H9 (cell line): ENCODE measurements at regions not wholly inside any gene's neighbourhood (a gene's known extent, or its start where the extent isn't known, plus 50 kb on each side); places are given as distances from the start of the nearest gene placed in this dataset.

ENCODE experiments used
- DNase-seq: peaks from one replicate; pipeline ENCODE4 v3.0.0-alpha.2; 2017
- H2AFZ ChIP-seq: one replicate; pipeline ENCODE4 v1.6.1; 2013; ENCODE audit warnings: mild to moderate bottlenecking, low read length, control low read depth, moderate library complexity
- H2AK5ac ChIP-seq: 2 replicates; pipeline ENCODE4 v1.6.1; 2013; ENCODE audit warnings: low read length, control low read depth, mixed read lengths; ENCODE audit not compliant: insufficient read length
- H2BK120ac ChIP-seq: one replicate; pipeline ENCODE4 v1.6.1; 2013; ENCODE audit warnings: low read depth, mild to moderate bottlenecking, low read length, control low read depth, inconsistent platforms; ENCODE audit not compliant: poor library complexity, severe bottlenecking
- H2BK12ac ChIP-seq: 2 replicates; pipeline ENCODE4 v1.6.1; 2013; ENCODE audit warnings: low read length, control low read depth, mixed read lengths, low read depth; ENCODE audit not compliant: insufficient read length
- H2BK15ac ChIP-seq: 2 replicates; pipeline ENCODE4 v1.6.1; 2013; ENCODE audit warnings: low read depth, low read length, control low read depth
- H2BK20ac ChIP-seq: one replicate; pipeline ENCODE4 v1.6.1; 2013; ENCODE audit warnings: low read depth, mild to moderate bottlenecking, low read length, control low read depth, inconsistent platforms; ENCODE audit not compliant: poor library complexity, severe bottlenecking
- H2BK5ac ChIP-seq: 2 replicates; pipeline ENCODE4 v1.6.1; 2013; ENCODE audit warnings: low read length, control low read depth, mixed read lengths; ENCODE audit not compliant: insufficient read length
- H3K14ac ChIP-seq: 2 replicates; pipeline ENCODE4 v1.6.1; 2013; ENCODE audit warnings: low read length, control low read depth; ENCODE audit not compliant: insufficient read depth
- H3K18ac ChIP-seq: 2 replicates; pipeline ENCODE4 v1.6.1; 2013; ENCODE audit warnings: low read depth, mild to moderate bottlenecking, mixed read lengths, low read length, control low read depth; ENCODE audit not compliant: insufficient read length
- H3K23ac ChIP-seq: 2 replicates; pipeline ENCODE4 v1.6.1; 2013; ENCODE audit warnings: low read length, control low read depth, mixed read lengths, low read depth; ENCODE audit not compliant: insufficient read length
- H3K23me2 ChIP-seq: 2 replicates; pipeline ENCODE4 v1.6.1; 2013; ENCODE audit warnings: low read depth, mild to moderate bottlenecking, mixed read lengths, low read length, control low read depth; ENCODE audit not compliant: insufficient read length, poor library complexity, severe bottlenecking
- H3K27ac ChIP-seq: 2 replicates; pipeline ENCODE4 v1.5.1; 2013; ENCODE audit warnings: low read length, control low read depth, mixed read lengths, low read depth; ENCODE audit not compliant: insufficient read length
- H3K27me3 ChIP-seq: 2 replicates; pipeline ENCODE4 v1.6.1; 2013; ENCODE audit warnings: low read length, control low read depth, inconsistent platforms; ENCODE audit not compliant: insufficient read depth
- H3K4ac ChIP-seq: 2 replicates; pipeline ENCODE4 v1.6.1; 2013; ENCODE audit warnings: low read depth, mild to moderate bottlenecking, control low read depth, inconsistent platforms, low read length, moderate library complexity
- H3K4me1 ChIP-seq: 2 replicates; pipeline ENCODE4 v1.6.1; 2013; ENCODE audit warnings: low read length, control low read depth, inconsistent platforms; ENCODE audit not compliant: insufficient read depth
- H3K4me2 ChIP-seq: 2 replicates; pipeline ENCODE4 v1.6.1; 2013; ENCODE audit warnings: low read length, control low read depth, mixed read lengths; ENCODE audit not compliant: insufficient read length, insufficient read depth
- H3K56ac ChIP-seq: 2 replicates; pipeline ENCODE4 v1.6.1; 2013; ENCODE audit warnings: low read depth, mild to moderate bottlenecking, mixed read lengths, low read length, control low read depth; ENCODE audit not compliant: insufficient read length
- H3K79me1 ChIP-seq: 2 replicates; pipeline ENCODE4 v1.6.1; 2013; ENCODE audit warnings: low read depth, mild to moderate bottlenecking, moderate library complexity, low read length, control low read depth, inconsistent platforms; ENCODE audit not compliant: insufficient read depth, poor library complexity, severe bottlenecking
- H3K79me2 ChIP-seq: 2 replicates; pipeline ENCODE4 v1.6.1; 2013; ENCODE audit warnings: low read length, control low read depth, inconsistent platforms; ENCODE audit not compliant: insufficient read depth
- H3K9ac ChIP-seq: 2 replicates; pipeline ENCODE4 v1.6.1; 2013; ENCODE audit warnings: low read length, control low read depth, mixed read lengths; ENCODE audit not compliant: insufficient read length; ENCODE audit errors: extremely low read depth
- H3K9me3 ChIP-seq: one replicate; pipeline ENCODE4 v1.6.1; 2013; ENCODE audit warnings: low read depth, low read length, inconsistent platforms; ENCODE audit not compliant: control insufficient read depth
- H3T11ph ChIP-seq: one replicate; pipeline ENCODE4 v1.6.1; 2013; ENCODE audit warnings: mild to moderate bottlenecking, low read length, control low read depth, inconsistent platforms
- H4K20me1 ChIP-seq: one replicate; pipeline ENCODE4 v1.6.1; 2013; ENCODE audit not compliant: control insufficient read depth, insufficient read length, insufficient read depth
- H4K5ac ChIP-seq: 2 replicates; pipeline ENCODE4 v1.6.1; 2013; ENCODE audit warnings: low read depth, mild to moderate bottlenecking, mixed read lengths, low read length, control low read depth; ENCODE audit not compliant: insufficient read length
- H4K8ac ChIP-seq: replicated peaks from 2 replicates; pipeline ENCODE4 v1.6.1; 2013; ENCODE audit warnings: low read length, control low read depth, mixed read lengths, low read depth; ENCODE audit not compliant: insufficient read length
- H4K91ac ChIP-seq: 2 replicates; pipeline ENCODE4 v1.6.1; 2013; ENCODE audit warnings: low read depth, mild to moderate bottlenecking, moderate library complexity, mixed read lengths, low read length, control low read depth; ENCODE audit not compliant: insufficient read length
- H3K27ac Mint-ChIP-seq, 3 experiments: 2 replicates in 2 of 3; 3 replicates in 1 of 3; pipeline ENCODE4 v1.8.0; 2020 to 2021; ENCODE audit warnings: mixed read lengths in 3 of 3, mild to moderate bottlenecking in 1 of 3, moderate library complexity in 1 of 3
- H3K27me3 Mint-ChIP-seq: 2 replicates; pipeline ENCODE4 v1.8.0; 2021; ENCODE audit warnings: low read depth, mild to moderate bottlenecking, moderate library complexity, mixed read lengths
- H3K36me3 Mint-ChIP-seq, 3 experiments: 2 replicates in 2 of 3; 3 replicates in 1 of 3; pipeline ENCODE4 v1.8.0; 2020 to 2021; ENCODE audit warnings: low read depth in 3 of 3, mixed read lengths in 3 of 3; ENCODE audit not compliant: insufficient read depth in 1 of 3
- H3K4me1 Mint-ChIP-seq, 2 experiments: 2 replicates each; pipeline ENCODE4 v1.8.0; 2020; ENCODE audit warnings: mixed read lengths in 2 of 2
- H3K4me3 Mint-ChIP-seq, 2 experiments: 2 replicates in 1 of 2; 3 replicates in 1 of 2; pipeline ENCODE4 v1.8.0; 2020 to 2021; ENCODE audit warnings: mild to moderate bottlenecking in 2 of 2, mixed read lengths in 2 of 2, moderate library complexity in 1 of 2
- H3K9me3 Mint-ChIP-seq, 2 experiments: 2 replicates in 1 of 2; 3 replicates in 1 of 2; pipeline ENCODE4 v1.8.0; 2020; ENCODE audit warnings: mild to moderate bottlenecking in 2 of 2, mixed read lengths in 2 of 2, moderate library complexity in 1 of 2
- WGBS: extraction: QIAGEN DNeasy Blood & Tissue Kit; methylation state at CpG from one replicate; pipeline ENCODE4 v1.1.7; 2013; ENCODE audit warnings: missing lambda C conversion rate, low lambda C conversion rate, mixed read lengths; ENCODE audit not compliant: insufficient read length; ENCODE audit errors: extremely low coverage; 5-methylcytosine and 5-hydroxymethylcytosine counted together
- TF ChIP-seq, protein P1 (sequence below): fragments of 200-600 bp; sonication (generic); conservative IDR thresholded peaks from 3 replicates; pipeline ENCODE4 v1.8.0; 2021; ENCODE audit warnings: antibody characterized with exemption, mild to moderate bottlenecking

GRCh38 chr20:1778338-1778737 is 116.9 kb upstream of the SIRPA start:
- no peak overlapping the region for H4K5ac ChIP-seq
- DNase-seq = no peak
- H3K56ac ChIP-seq = no peak overlapping the region
- H4K91ac ChIP-seq = no peak overlapping the region
- no CpG with 5 or more reads among the region's 12 CpGs for WGBS
- H3K4me1 ChIP-seq = no peaks in the 10 kb centered on the region
- no peak overlapping the region for H3K4me2 ChIP-seq
- H3K27ac ChIP-seq = no peak overlapping the region
- H3K79me2 ChIP-seq = no peaks in the 10 kb centered on the region
- H2AK5ac ChIP-seq = no peak overlapping the region
- no peak overlapping the region for H3K18ac ChIP-seq
- no peaks in the 10 kb centered on the region for H4K20me1 ChIP-seq
- Mint-ChIP-seq H3K36me3 (no peaks in the 10 kb centered on the region; a peak in 2 of 7 replicates), H3K9me3 (no peaks in the 10 kb centered on the region), H3K27ac (no peak overlapping the region), H3K4me3 (no peak overlapping the region), H3K27me3 (peaks cover 21% of the 10 kb centered on the region), H3K4me1 (peaks cover 10 to 16% of the 10 kb centered on the region in 2 experiments)
- H3T11ph ChIP-seq = no peak overlapping the region
- no peak overlapping the region for H2AFZ ChIP-seq
- H3K27me3 ChIP-seq = no peaks in the 10 kb centered on the region
- no peak overlapping the region for H3K4ac ChIP-seq
- no peak overlapping the region for H3K14ac ChIP-seq
- no peak overlapping the region for H2BK120ac ChIP-seq
- no peak overlapping the region for H3K9ac ChIP-seq
- no peak overlapping the region for H4K8ac ChIP-seq
- H2BK12ac ChIP-seq = no peak overlapping the region
- H3K9me3 ChIP-seq = no peaks in the 10 kb centered on the region
- no peak overlapping the region for H2BK20ac ChIP-seq
- H2BK5ac ChIP-seq = no peak overlapping the region
- TF ChIP-seq, protein P1, sequence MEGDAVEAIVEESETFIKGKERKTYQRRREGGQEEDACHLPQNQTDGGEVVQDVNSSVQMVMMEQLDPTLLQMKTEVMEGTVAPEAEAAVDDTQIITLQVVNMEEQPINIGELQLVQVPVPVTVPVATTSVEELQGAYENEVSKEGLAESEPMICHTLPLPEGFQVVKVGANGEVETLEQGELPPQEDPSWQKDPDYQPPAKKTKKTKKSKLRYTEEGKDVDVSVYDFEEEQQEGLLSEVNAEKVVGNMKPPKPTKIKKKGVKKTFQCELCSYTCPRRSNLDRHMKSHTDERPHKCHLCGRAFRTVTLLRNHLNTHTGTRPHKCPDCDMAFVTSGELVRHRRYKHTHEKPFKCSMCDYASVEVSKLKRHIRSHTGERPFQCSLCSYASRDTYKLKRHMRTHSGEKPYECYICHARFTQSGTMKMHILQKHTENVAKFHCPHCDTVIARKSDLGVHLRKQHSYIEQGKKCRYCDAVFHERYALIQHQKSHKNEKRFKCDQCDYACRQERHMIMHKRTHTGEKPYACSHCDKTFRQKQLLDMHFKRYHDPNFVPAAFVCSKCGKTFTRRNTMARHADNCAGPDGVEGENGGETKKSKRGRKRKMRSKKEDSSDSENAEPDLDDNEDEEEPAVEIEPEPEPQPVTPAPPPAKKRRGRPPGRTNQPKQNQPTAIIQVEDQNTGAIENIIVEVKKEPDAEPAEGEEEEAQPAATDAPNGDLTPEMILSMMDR = no peak
- H3K23me2 ChIP-seq = peaks cover 10% of the 10 kb centered on the region
- no peaks in the 10 kb centered on the region for H3K79me1 ChIP-seq
- no peak overlapping the region for H2BK15ac ChIP-seq
- no peak overlapping the region for H3K23ac ChIP-seq
